ENCODE measurements at regions not wholly inside any gene's neighbourhood (a gene's known extent, or its start where the extent isn't known, plus 50 kb on each side); places are given as distances from the start of the nearest gene placed in this dataset.
"Not testable (repeated sequence)": the region's sequence is repeated elsewhere in the genome, so short reads cannot be mapped to it uniquely, and the experiment has no call there.

GRCh38 chr14:19177435-19177834, 210.2 kb downstream of the POTEM start:
- CTCF ChIA-PET; H3K27me3 ChIP-seq (replicated peaks; ENCODE audit: insufficient read depth, low read depth, low read length, poor library complexity); intact Hi-C loops (cut with micrococcal nuclease; ENCODE audit: unreplicated experiment); POLR2A ChIA-PET (ENCODE audit: low non-redundant PET); H3K4me3 ChIP-seq (ENCODE audit: low read depth, low read length, poor library complexity, severe bottlenecking); H3K9me3 ChIP-seq (ENCODE audit: low read depth, low read length, poor library complexity, severe bottlenecking); DNase-seq (ENCODE audit: low spot score); H3K27ac ChIP-seq (ENCODE audit: low read depth, low read length, poor library complexity, severe bottlenecking); H3K36me3 ChIP-seq (ENCODE audit: insufficient read depth, low read length, poor library complexity, severe bottlenecking); H3K4me1 ChIP-seq (ENCODE audit: insufficient read depth, low read length, poor library complexity, severe bottlenecking); BruUV-seq (replicated peaks): not testable (repeated sequence)

- H3K27me3 ChIP-seq (replicated peaks; ENCODE audit: insufficient read depth, low read depth, low read length, poor library complexity); H3K27ac ChIP-seq (ENCODE audit: low read depth, low read length, poor library complexity, severe bottlenecking); POLR2A ChIA-PET (ENCODE audit: low non-redundant PET); BruUV-seq (replicated peaks); H3K9me3 ChIP-seq (ENCODE audit: low read depth, low read length, poor library complexity, severe bottlenecking); intact Hi-C loops (cut with micrococcal nuclease; ENCODE audit: unreplicated experiment); H3K4me3 ChIP-seq (ENCODE audit: low read depth, low read length, poor library complexity, severe bottlenecking); H3K4me1 ChIP-seq (ENCODE audit: insufficient read depth, low read length, poor library complexity, severe bottlenecking); CTCF ChIA-PET; DNase-seq (ENCODE audit: low spot score); H3K36me3 ChIP-seq (ENCODE audit: insufficient read depth, low read length, poor library complexity, severe bottlenecking): not testable (repeated sequence)
These were observed 213.1 kb downstream of the POTEM start for GRCh38 chr14:19180297-19180696.

- intact Hi-C loops (cut with micrococcal nuclease; ENCODE audit: unreplicated experiment); BruUV-seq (replicated peaks); H3K27ac ChIP-seq (ENCODE audit: low read depth, low read length, poor library complexity, severe bottlenecking); H3K4me3 ChIP-seq (ENCODE audit: low read depth, low read length, poor library complexity, severe bottlenecking); CTCF ChIA-PET; H3K27me3 ChIP-seq (replicated peaks; ENCODE audit: insufficient read depth, low read depth, low read length, poor library complexity); POLR2A ChIA-PET (ENCODE audit: low non-redundant PET); H3K4me1 ChIP-seq (ENCODE audit: insufficient read depth, low read length, poor library complexity, severe bottlenecking); DNase-seq (ENCODE audit: low spot score); H3K9me3 ChIP-seq (ENCODE audit: low read depth, low read length, poor library complexity, severe bottlenecking); H3K36me3 ChIP-seq (ENCODE audit: insufficient read depth, low read length, poor library complexity, severe bottlenecking): not testable (repeated sequence)
These were observed 213.6 kb downstream of the POTEM start for GRCh38 chr14:19180881-19181280.

- H3K4me3 ChIP-seq (ENCODE audit: low read depth, low read length, poor library complexity, severe bottlenecking); H3K4me1 ChIP-seq (ENCODE audit: insufficient read depth, low read length, poor library complexity, severe bottlenecking); intact Hi-C loops (cut with micrococcal nuclease; ENCODE audit: unreplicated experiment); CTCF ChIA-PET; DNase-seq (ENCODE audit: low spot score); H3K27ac ChIP-seq (ENCODE audit: low read depth, low read length, poor library complexity, severe bottlenecking); H3K9me3 ChIP-seq (ENCODE audit: low read depth, low read length, poor library complexity, severe bottlenecking); H3K27me3 ChIP-seq (replicated peaks; ENCODE audit: insufficient read depth, low read depth, low read length, poor library complexity); POLR2A ChIA-PET (ENCODE audit: low non-redundant PET); H3K36me3 ChIP-seq (ENCODE audit: insufficient read depth, low read length, poor library complexity, severe bottlenecking); BruUV-seq (replicated peaks): not testable (repeated sequence)
These were observed 227.9 kb downstream of the POTEM start for GRCh38 chr14:19195146-19195545.

- H3K4me3 ChIP-seq (ENCODE audit: low read depth, low read length, poor library complexity, severe bottlenecking); POLR2A ChIA-PET (ENCODE audit: low non-redundant PET); H3K36me3 ChIP-seq (ENCODE audit: insufficient read depth, low read length, poor library complexity, severe bottlenecking); H3K9me3 ChIP-seq (ENCODE audit: low read depth, low read length, poor library complexity, severe bottlenecking); BruUV-seq (replicated peaks); intact Hi-C loops (cut with micrococcal nuclease; ENCODE audit: unreplicated experiment); CTCF ChIA-PET; H3K4me1 ChIP-seq (ENCODE audit: insufficient read depth, low read length, poor library complexity, severe bottlenecking); H3K27me3 ChIP-seq (replicated peaks; ENCODE audit: insufficient read depth, low read depth, low read length, poor library complexity); DNase-seq (ENCODE audit: low spot score); H3K27ac ChIP-seq (ENCODE audit: low read depth, low read length, poor library complexity, severe bottlenecking): not testable (repeated sequence)
These were observed 230.4 kb downstream of the POTEM start for GRCh38 chr14:19197488-19198234.

DNA sequence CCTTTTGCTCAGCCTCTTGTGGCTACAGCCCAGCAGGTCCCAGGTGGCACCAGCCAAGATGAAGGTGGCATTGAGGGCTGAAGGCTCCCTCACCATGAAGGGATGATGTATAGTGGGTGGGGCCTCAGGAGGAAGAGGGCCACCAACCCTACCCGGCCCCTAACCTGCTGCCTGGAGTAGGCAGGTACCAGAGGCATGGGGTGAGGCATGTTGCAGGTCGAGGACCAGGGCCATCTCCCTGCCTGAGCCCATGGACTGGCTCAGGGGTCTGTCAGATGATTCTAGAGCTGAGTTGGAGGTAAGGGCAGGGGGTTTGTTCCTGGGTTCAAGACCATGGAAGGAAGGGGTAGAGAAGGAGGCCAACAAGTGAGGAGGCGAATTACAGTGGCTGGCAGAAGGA, 231.1 kb downstream of the POTEM start:
- POLR2A ChIA-PET (ENCODE audit: low non-redundant PET): not testable (repeated sequence)

DNA sequence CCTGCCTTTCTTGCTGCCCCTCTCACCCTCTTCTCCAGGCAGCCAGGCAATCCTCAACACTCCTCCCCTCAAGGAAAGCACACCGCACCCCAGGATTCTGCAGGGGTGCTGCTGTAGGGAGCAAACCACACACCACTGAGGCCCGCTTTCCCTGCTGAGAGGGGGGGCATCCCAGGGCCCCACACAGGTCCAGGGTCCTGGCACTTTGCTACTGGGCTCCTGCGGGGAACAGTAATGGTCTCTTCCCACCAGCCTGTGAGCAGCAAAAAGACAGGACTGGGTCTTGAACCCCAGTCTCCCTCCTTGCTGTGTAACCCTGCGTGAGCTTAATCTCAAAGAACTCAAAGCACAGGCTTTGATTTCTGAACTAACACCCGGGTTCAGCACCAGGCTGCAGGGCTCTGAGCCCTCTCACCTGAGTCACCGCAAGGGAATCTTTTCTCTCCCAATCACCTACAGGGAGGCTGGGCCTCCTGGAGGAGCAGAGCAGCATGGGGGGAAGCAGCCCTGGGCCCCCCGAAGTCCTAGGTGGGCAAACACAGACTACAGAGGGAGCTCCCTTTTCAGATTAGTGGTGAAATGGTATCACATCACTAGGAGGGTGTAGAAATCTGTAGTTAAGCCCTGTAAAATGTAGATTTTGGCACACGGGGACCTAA, 232.6 kb downstream of the POTEG start:
- H3K27me3 ChIP-seq (replicated peaks; ENCODE audit: insufficient read depth, low read depth, low read length, poor library complexity); DNase-seq (ENCODE audit: low spot score); BruUV-seq (replicated peaks); H3K9me3 ChIP-seq (ENCODE audit: low read depth, low read length, poor library complexity, severe bottlenecking); H3K36me3 ChIP-seq (ENCODE audit: insufficient read depth, low read length, poor library complexity, severe bottlenecking); intact Hi-C loops (cut with micrococcal nuclease; ENCODE audit: unreplicated experiment); H3K27ac ChIP-seq (ENCODE audit: low read depth, low read length, poor library complexity, severe bottlenecking); H3K4me1 ChIP-seq (ENCODE audit: insufficient read depth, low read length, poor library complexity, severe bottlenecking); POLR2A ChIA-PET (ENCODE audit: low non-redundant PET); H3K4me3 ChIP-seq (ENCODE audit: low read depth, low read length, poor library complexity, severe bottlenecking); CTCF ChIA-PET: not testable (repeated sequence)

More for the DNA sequence above, 231.1 kb downstream of the POTEM start:
- H3K9me3 ChIP-seq (ENCODE audit: low read depth, low read length, poor library complexity, severe bottlenecking); H3K27me3 ChIP-seq (replicated peaks; ENCODE audit: insufficient read depth, low read depth, low read length, poor library complexity); intact Hi-C loops (cut with micrococcal nuclease; ENCODE audit: unreplicated experiment); DNase-seq (ENCODE audit: low spot score); H3K27ac ChIP-seq (ENCODE audit: low read depth, low read length, poor library complexity, severe bottlenecking); CTCF ChIA-PET; BruUV-seq (replicated peaks); H3K4me3 ChIP-seq (ENCODE audit: low read depth, low read length, poor library complexity, severe bottlenecking); H3K36me3 ChIP-seq (ENCODE audit: insufficient read depth, low read length, poor library complexity, severe bottlenecking); H3K4me1 ChIP-seq (ENCODE audit: insufficient read depth, low read length, poor library complexity, severe bottlenecking): not testable (repeated sequence)

DNA sequence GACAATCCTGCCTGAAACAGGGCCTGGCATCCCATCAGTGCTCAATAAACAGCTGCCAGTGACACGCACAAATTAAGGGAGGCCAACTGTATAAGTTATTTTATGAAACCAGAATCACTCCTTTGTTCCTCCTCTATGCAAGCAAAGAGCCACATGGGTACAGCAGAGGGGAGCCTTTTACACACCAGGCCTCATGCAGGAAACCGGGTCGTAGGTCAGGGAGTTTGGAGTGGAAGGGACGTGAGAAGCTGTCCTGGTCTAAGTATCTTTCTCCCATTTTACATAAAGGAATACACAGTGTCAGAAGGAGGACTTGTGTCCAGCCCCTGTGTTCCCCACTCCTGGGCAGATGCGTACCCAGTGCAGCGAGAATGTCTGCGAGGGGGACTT, 232.1 kb downstream of the POTEG start:
- intact Hi-C loops (cut with micrococcal nuclease; ENCODE audit: unreplicated experiment); H3K36me3 ChIP-seq (ENCODE audit: insufficient read depth, low read length, poor library complexity, severe bottlenecking); POLR2A ChIA-PET (ENCODE audit: low non-redundant PET); DNase-seq (ENCODE audit: low spot score); H3K4me1 ChIP-seq (ENCODE audit: insufficient read depth, low read length, poor library complexity, severe bottlenecking); H3K9me3 ChIP-seq (ENCODE audit: low read depth, low read length, poor library complexity, severe bottlenecking); H3K4me3 ChIP-seq (ENCODE audit: low read depth, low read length, poor library complexity, severe bottlenecking); H3K27ac ChIP-seq (ENCODE audit: low read depth, low read length, poor library complexity, severe bottlenecking); CTCF ChIA-PET; H3K27me3 ChIP-seq (replicated peaks; ENCODE audit: insufficient read depth, low read depth, low read length, poor library complexity); BruUV-seq (replicated peaks): not testable (repeated sequence)

All from A673 (cell line).